T47D (cell line): ENCODE measurements at regions not wholly inside any gene's neighbourhood (a gene's known extent, or its start where the extent isn't known, plus 50 kb on each side); places are given as distances from the start of the nearest gene placed in this dataset.
"Not testable (repeated sequence)": the region's sequence is repeated elsewhere in the genome, so short reads cannot be mapped to it uniquely, and the experiment has no call there.

Experiments used
- DNase-seq, 2 experiments: peaks; one replicate each; pipeline versions ENCODE4 v3.0.0 to v3.0.0-alpha.2; 2011 to 2012; ENCODE audit warnings: low read depth in 1 of 2, low spot score in 1 of 2
- JUND ChIP-seq: IDR thresholded peaks from 2 replicates; pipeline ENCODE4 v1.6.1; 2012; ENCODE audit warnings: low read depth
- in situ Hi-C: cut with HindIII; loops from 2 replicates; pipeline ENCODE4 v1.10.0; 2016; ENCODE audit warnings: low sequenced_read_pairs, low pct_unique_long_range_greater_than_20kb

GRCh38 chr7:81162771-81163525 is 244.1 kb upstream of the SEMA3C start:
- no peak for DNase-seq
- TF ChIP-seq JUND: no peak
- in situ Hi-C loops: no loop called here

GRCh38 chr7:81162234-81162633 is 243.4 kb upstream of the SEMA3C start:
- DNase-seq: no peak
- in situ Hi-C loops: no loop called here
- TF ChIP-seq JUND: no peak

- no peak for TF ChIP-seq JUND
- in situ Hi-C loops: no loop called here
- no peak for DNase-seq
These were observed 242.7 kb upstream of the SEMA3C start for GRCh38 chr7:81161451-81162075.

GRCh38 chr7:81159402-81159801 is 240.6 kb upstream of the SEMA3C start:
- DNase-seq: peak in 1 of 2 experiments; percentile 52
- in situ Hi-C loops: no loop called here
- TF ChIP-seq JUND: no peak

- TF ChIP-seq JUND: no peak
- in situ Hi-C loops: no loop called here
- DNase-seq: no peak
These were observed 239.3 kb upstream of the SEMA3C start for GRCh38 chr7:81158189-81158588.

GRCh38 chr7:81155654-81156373 is 237.0 kb upstream of the SEMA3C start:
- DNase-seq: no peak
- in situ Hi-C loops: no loop called here
- TF ChIP-seq JUND: no peak

GRCh38 chr7:81154565-81154964 is 235.7 kb upstream of the SEMA3C start:
- no peak for TF ChIP-seq JUND
- in situ Hi-C loops: no loop called here
- no peak for DNase-seq

GRCh38 chr7:81152925-81153324 is 234.1 kb upstream of the SEMA3C start:
- DNase-seq, in situ Hi-C loops: not testable (repeated sequence)

GRCh38 chr7:81150951-81151361 is 232.1 kb upstream of the SEMA3C start:
- in situ Hi-C loops: no loop called here
- TF ChIP-seq JUND: no peak
- no peak for DNase-seq

GRCh38 chr7:81143856-81144255 is 225.0 kb upstream of the SEMA3C start:
- DNase-seq: no peak
- no peak for TF ChIP-seq JUND
- in situ Hi-C loops: no loop called here

GRCh38 chr7:81141257-81142205 is 222.7 kb upstream of the SEMA3C start:
- DNase-seq, in situ Hi-C loops: not testable (repeated sequence)

- no peak for TF ChIP-seq JUND
- no peak for DNase-seq
- in situ Hi-C loops: no loop called here
These were observed 221.9 kb upstream of the SEMA3C start for GRCh38 chr7:81140775-81141174.
